Fibroblast of lung (primary cell): ENCODE measurements at regions not wholly inside any gene's neighbourhood (a gene's known extent, or its start where the extent isn't known, plus 50 kb on each side); places are given as distances from the start of the nearest gene placed in this dataset.

Experiments
- DNase-seq, 2 donors: peaks; one replicate each; pipeline versions ENCODE4 v3.0.0 to v3.0.0-alpha.2; 2010; ENCODE audit warnings: low read depth in 2 of 2
- H2AFZ ChIP-seq: 2 replicates; pipeline ENCODE4 v1.5.1; 2012; ENCODE audit warnings: low read length, control low read depth, inconsistent platforms
- H3K27ac ChIP-seq: 2 replicates; pipeline ENCODE4 v1.5.1; 2011; ENCODE audit warnings: low read length, control low read depth; ENCODE audit not compliant: insufficient read depth
- H3K27me3 ChIP-seq: 2 replicates; pipeline ENCODE4 v1.5.1; 2011; ENCODE audit warnings: mild to moderate bottlenecking, low read length; ENCODE audit not compliant: control insufficient read depth, insufficient read depth
- H3K36me3 ChIP-seq: 2 replicates; pipeline ENCODE4 v1.5.1; 2011; ENCODE audit warnings: low read length; ENCODE audit not compliant: control insufficient read depth, insufficient read depth
- H3K4me1 ChIP-seq: 2 replicates; pipeline ENCODE4 v1.5.1; 2011; ENCODE audit warnings: low read length; ENCODE audit not compliant: control insufficient read depth, insufficient read depth; ENCODE audit errors: extremely low read depth
- H3K4me2 ChIP-seq: 2 replicates; pipeline ENCODE4 v1.5.1; 2011; ENCODE audit warnings: low read length, control low read depth; ENCODE audit not compliant: insufficient read depth; ENCODE audit errors: extremely low read depth
- H3K4me3 ChIP-seq, 4 experiments: fragments of 200-600 bp in 1 of 4; sonication (generic) in 1 of 4; replicated peaks in 1 of 4; 2 replicates each; pipeline ENCODE4 v1.5.1; 2011 to 2016; ENCODE audit warnings: low read length in 4 of 4, low read depth in 3 of 4, mild to moderate bottlenecking in 3 of 4, control low read depth in 2 of 4, inconsistent platforms in 1 of 4, mixed read lengths in 1 of 4; ENCODE audit not compliant: insufficient read depth in 1 of 4; ENCODE audit errors: control extremely low read depth in 1 of 4
- H3K79me2 ChIP-seq: 2 replicates; pipeline ENCODE4 v1.5.1; 2012; ENCODE audit warnings: mild to moderate bottlenecking, low read length, inconsistent platforms; ENCODE audit not compliant: control insufficient read depth, insufficient read depth
- H3K9ac ChIP-seq: 2 replicates; pipeline ENCODE4 v1.5.1; 2011; ENCODE audit warnings: mild to moderate bottlenecking, low read length, control low read depth; ENCODE audit not compliant: insufficient read depth
- H3K9me3 ChIP-seq: 2 replicates; pipeline ENCODE4 v1.5.1; 2012; ENCODE audit warnings: low read depth, low read length; ENCODE audit not compliant: control insufficient read depth, insufficient read depth
- H4K20me1 ChIP-seq: 2 replicates; pipeline ENCODE4 v1.5.1; 2011; ENCODE audit warnings: low read length; ENCODE audit not compliant: control insufficient read depth, insufficient read depth; ENCODE audit errors: extremely low read depth
- CTCF ChIP-seq, 2 donors: IDR thresholded peaks in 1 of 2; conservative IDR thresholded peaks in 1 of 2; 1 replicate in 1 of 2; 2 replicates in 1 of 2; pipeline ENCODE4 v1.5.1; 2011 to 2012; ENCODE audit warnings: low read length in 2 of 2, control low read depth in 1 of 2, inconsistent platforms in 1 of 2, low read depth in 1 of 2, mild to moderate bottlenecking in 1 of 2
- EZH2 ChIP-seq: IDR thresholded peaks from 2 replicates; pipeline ENCODE4 v1.5.1; 2012; ENCODE audit warnings: low read length, control low read depth, mild to moderate bottlenecking; ENCODE audit errors: missing control alignments

GRCh38 chr3:72298201-72299152 is 513.5 kb upstream of the PROK2 start:
- Histone ChIP-seq H3K9me3 (no peaks in the 10 kb centered on the region), H4K20me1 (no peaks in the 10 kb centered on the region), H3K36me3 (no peaks in the 10 kb centered on the region), H3K27me3 (no peaks in the 10 kb centered on the region), H3K79me2 (no peaks in the 10 kb centered on the region), H3K4me3 (no peak overlapping the region), H3K4me2 (no peak overlapping the region), H2AFZ (no peak overlapping the region), H3K4me1 (no peaks in the 10 kb centered on the region), H3K27ac (no peak overlapping the region), H3K9ac (no peak overlapping the region)
- TF ChIP-seq EZH2 (no peak), CTCF (conservative IDR thresholded peaks at IDR 0.05 in 1 of 2, IDR thresholded peaks at IDR 0.05 in 1 of 2; ENCODE audit: low read depth in 1 of 2, low read length in 2 of 2) (no peak)
- DNase-seq: no peak

GRCh38 chr3:72297481-72297880 is 512.5 kb upstream of the PROK2 start:
- no peaks in the 10 kb centered on the region for H3K36me3 ChIP-seq
- no peak overlapping the region for H3K27ac ChIP-seq
- H2AFZ ChIP-seq: no peak overlapping the region
- TF ChIP-seq CTCF (conservative IDR thresholded peaks at IDR 0.05 in 1 of 2, IDR thresholded peaks at IDR 0.05 in 1 of 2; ENCODE audit: low read depth in 1 of 2, low read length in 2 of 2): no peak
- no peak for TF ChIP-seq EZH2
- H3K4me1 ChIP-seq: no peaks in the 10 kb centered on the region
- H3K27me3 ChIP-seq: no peaks in the 10 kb centered on the region
- no peaks in the 10 kb centered on the region for H3K9me3 ChIP-seq
- H3K4me2 ChIP-seq: no peak overlapping the region
- no peaks in the 10 kb centered on the region for H4K20me1 ChIP-seq
- no peaks in the 10 kb centered on the region for H3K79me2 ChIP-seq
- no peak overlapping the region for H3K4me3 ChIP-seq
- H3K9ac ChIP-seq: no peak overlapping the region
- no peak for DNase-seq

- no peak for DNase-seq
- no peaks in the 10 kb centered on the region for H3K4me1 ChIP-seq
Observed at GRCh38 chr3:72296477-72297111, 511.6 kb upstream of the PROK2 start.

More at GRCh38 chr3:72296477-72297111, 511.6 kb upstream of the PROK2 start:
- Histone ChIP-seq H3K27me3 (peaks cover 6% of the 10 kb centered on the region), H3K36me3 (no peaks in the 10 kb centered on the region), H4K20me1 (no peaks in the 10 kb centered on the region), H3K9me3 (no peaks in the 10 kb centered on the region), H2AFZ (no peak overlapping the region), H3K79me2 (no peaks in the 10 kb centered on the region), H3K9ac (no peak overlapping the region), H3K4me2 (no peak overlapping the region), H3K27ac (no peak overlapping the region), H3K4me3 (no peak overlapping the region)
- TF ChIP-seq CTCF (conservative IDR thresholded peaks at IDR 0.05 in 1 of 2, IDR thresholded peaks at IDR 0.05 in 1 of 2; ENCODE audit: low read depth in 1 of 2, low read length in 2 of 2) (no peak), EZH2 (no peak)
